Daoy (cell line): ENCODE measurements at regions not wholly inside any gene's neighbourhood (a gene's known extent, or its start where the extent isn't known, plus 50 kb on each side); places are given as distances from the start of the nearest gene placed in this dataset.
"Not testable (repeated sequence)": the region's sequence is repeated elsewhere in the genome, so short reads cannot be mapped to it uniquely, and the experiment has no call there.

Experiments
- DNase-seq: peaks from one replicate; pipeline ENCODE4 v3.0.0-alpha.2; 2015; ENCODE audit warnings: low read depth

GRCh38 chr1:221522529-221522940, 219.4 kb downstream of the DUSP10 start:
- no peak for DNase-seq

DNA sequence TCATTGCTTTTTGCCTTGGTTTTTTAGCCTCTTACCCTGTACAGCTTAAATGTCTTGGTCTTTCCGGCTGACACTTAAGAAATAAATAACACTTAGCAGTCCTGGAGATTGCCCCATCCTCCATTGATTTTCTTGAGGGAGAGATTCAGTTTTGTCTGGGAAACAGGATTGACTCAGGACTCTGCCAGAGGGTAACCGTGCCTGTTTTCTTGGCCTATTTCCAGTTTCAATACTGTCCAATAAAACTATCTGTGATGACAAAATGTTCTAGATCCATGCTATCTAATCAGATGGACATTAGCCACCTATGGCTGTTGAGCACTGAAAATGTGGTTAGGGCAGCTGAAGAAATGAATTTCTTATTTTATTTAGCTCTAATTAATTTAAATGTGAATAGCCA, 216.1 kb downstream of the DUSP10 start:
- no peak for DNase-seq

- no peak for DNase-seq
Measured at GRCh38 chr1:221527302-221527701, 214.6 kb downstream of the DUSP10 start.

DNA sequence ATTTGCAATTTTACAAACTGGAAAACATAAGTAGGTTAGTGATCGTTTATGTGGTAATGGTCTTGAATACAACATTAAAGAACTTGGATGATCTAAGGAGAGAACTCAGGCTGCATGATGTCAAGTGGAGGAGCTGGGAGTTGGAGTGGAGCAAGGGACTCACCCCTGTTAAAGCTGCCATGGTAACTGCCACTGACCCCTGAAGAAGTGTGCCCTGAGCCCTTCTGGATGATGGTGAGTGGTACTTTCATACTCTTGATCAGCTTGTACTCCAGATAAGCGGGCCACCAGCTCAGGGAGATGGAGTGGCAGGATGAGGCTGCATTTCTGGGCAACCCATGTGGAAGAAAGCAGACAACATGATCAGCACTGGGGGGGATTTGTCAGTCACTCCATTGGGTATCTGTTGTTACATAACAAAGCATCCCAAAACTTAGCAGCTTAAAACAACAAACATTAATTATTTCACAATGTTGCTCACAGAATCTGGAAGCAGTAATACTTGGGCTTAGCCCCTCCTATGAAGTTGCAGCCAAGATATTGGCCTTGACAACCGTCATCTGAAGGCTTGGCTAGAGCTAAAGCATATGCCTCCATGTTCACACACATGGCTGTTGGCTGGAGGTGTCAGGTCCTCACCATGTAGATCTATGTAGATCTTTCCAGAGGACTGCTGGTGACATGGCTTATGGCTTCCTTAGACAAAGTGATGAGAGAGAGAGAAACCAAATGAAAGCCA, 213.8 kb downstream of the DUSP10 start:
- DNase-seq, result no peak

- not testable (repeated sequence) for DNase-seq
Measured at GRCh38 chr1:221530159-221530558, 211.7 kb downstream of the DUSP10 start.

DNA sequence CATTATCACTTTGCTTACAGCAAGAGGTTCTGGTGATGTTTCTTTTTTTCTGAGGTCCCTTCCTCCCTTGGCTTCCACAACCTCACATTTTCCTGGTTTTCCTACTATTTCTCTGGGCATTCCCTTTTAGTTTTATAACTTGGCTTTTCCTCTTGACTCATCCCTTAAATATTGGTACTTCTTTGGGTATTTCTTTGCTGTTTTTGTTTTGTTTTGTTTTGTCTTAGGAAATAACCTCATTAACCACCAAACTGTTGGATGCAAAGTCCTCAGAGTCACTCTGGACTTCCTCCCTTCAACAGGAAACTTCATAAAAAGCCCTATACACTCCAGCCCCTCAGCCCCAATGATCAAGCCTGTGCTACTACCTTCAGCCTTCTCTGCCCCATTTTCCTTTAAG, 211.1 kb downstream of the DUSP10 start:
- DNase-seq, result no peak

- DNase-seq, result no peak
Measured at GRCh38 chr1:221532071-221532773, 209.7 kb downstream of the DUSP10 start.

- no peak for DNase-seq
Measured at GRCh38 chr1:221541296-221541695, 200.6 kb downstream of the DUSP10 start.

GRCh38 chr1:221543529-221544120, 198.3 kb downstream of the DUSP10 start:
- DNase-seq, result peak; percentile 14

- DNase-seq, result no peak
Measured at GRCh38 chr1:221548942-221549341, 192.9 kb downstream of the DUSP10 start.

GRCh38 chr1:221549815-221550214, 192.1 kb downstream of the DUSP10 start:
- no peak for DNase-seq

GRCh38 chr1:221552792-221553191, 189.1 kb downstream of the DUSP10 start:
- not testable (repeated sequence) for DNase-seq

DNA sequence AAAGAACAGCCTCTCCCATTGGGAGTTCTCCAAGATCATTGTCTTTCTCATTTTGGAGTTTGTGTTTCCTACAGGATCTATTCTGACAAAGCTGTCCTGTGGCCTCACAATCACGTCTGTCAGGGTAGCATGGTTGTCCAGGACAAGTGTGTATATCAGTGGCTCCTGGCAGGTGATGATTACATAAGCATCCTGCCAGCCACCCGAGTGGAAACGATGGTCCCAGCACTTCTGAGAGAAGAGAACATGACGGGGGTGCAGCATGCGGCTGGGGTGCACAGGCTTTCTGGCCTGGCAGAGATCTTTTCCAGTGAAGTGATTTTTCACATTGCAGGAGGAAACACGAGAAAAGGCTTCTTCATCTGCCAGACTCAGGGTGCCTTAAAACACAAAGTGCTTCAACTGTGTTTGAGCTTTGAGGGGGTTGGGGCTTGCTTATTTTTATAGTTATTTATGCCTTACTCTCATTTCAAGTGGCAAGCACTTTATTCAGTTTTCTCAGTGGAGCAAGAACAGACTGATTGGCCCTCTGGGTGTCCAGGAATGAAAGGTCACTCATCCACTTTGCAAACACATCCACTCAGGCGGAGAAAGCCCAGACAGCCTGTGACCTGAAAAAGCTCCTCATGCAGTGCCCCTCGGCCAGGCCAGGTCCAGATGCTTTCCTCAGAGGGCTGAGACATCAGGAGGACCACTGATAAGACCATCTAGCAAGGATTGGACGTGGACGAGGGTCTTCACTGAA, 186.0 kb downstream of the DUSP10 start:
- DNase-seq, result no peak

- no peak for DNase-seq
Measured at GRCh38 chr1:221556435-221556834, 185.5 kb downstream of the DUSP10 start.

DNA sequence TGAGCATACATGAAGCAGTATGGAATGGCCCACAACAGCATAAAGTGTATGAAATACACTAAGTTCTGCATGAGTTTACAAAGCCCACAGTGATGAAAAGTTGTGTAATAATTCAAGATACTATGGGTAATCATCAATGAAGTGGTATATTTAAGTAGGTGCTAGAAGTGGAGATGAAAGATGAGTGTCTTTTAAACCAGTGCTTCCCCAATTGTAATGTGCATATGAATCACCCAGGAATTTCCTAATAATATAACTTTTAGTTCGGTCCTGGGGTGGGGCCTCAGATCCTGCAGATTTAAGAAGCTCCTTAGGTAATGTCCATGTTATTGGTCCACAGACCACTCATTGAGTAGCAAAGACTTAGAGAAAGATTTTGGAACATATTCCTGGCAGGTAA, 184.9 kb downstream of the DUSP10 start:
- DNase-seq, result no peak

DNA sequence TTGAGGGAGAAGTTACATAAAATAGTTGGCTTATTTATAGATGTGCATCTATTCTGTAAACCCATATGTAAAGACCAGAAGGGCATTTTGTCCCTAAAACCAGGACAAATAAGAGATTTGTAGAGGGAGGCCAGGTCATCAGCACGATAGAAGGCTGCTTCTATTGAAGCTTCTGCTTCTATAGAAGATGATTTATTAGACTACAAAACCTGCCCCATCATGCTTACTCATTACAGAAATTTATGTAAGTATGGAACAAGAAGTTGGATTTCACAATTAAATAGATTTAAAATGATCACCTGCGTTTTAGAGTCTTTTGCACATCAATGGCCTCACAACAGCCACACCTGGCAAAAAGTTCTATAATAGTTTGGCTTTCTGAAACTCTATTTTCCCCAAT, 183.5 kb downstream of the DUSP10 start:
- DNase-seq, result no peak

DNA sequence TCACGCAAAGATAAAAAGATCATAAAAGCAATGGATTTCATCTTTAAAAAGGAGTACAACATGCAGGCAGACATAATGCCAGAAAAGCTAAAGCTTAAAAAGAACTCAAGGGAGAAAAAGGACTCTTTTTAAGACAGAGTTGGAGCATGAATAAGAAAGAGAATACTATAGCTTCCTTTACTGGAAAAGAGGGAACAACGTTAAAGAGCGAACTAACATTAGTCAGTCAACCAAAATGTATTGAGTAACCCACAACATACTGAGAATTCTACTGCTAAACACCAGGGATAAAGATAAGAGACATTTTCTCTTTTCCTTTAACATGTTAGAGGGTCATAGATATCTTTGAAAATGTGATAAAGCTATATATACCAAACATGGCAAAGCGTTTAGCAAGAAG, 182.0 kb downstream of the DUSP10 start:
- no peak for DNase-seq

- no peak for DNase-seq
Measured at GRCh38 chr1:221562542-221563475, 179.1 kb downstream of the DUSP10 start.

DNA sequence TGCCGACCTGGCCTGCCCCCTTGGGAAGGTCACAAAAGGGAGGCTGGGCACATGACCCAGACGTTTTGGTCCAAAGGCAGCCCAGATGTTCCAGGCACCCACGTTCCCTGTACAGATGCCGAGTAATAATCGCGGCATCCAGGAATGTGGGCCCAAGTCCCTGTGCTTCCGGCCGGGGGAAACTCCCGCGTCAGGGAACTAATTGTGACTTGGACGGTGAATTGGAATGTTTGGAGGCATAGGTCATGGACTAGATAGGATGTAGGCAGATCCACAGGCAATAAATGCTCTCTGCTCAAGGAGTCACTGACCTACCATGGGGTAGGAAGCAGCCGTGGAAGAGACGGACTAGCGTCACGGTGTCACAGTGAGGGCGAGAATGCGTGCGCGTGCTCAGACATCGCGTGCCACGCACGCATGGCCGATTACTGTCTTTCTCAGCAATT, 178.4 kb downstream of the DUSP10 start:
- no peak for DNase-seq

GRCh38 chr1:221564891-221565290, 177.0 kb downstream of the DUSP10 start:
- no peak for DNase-seq

DNA sequence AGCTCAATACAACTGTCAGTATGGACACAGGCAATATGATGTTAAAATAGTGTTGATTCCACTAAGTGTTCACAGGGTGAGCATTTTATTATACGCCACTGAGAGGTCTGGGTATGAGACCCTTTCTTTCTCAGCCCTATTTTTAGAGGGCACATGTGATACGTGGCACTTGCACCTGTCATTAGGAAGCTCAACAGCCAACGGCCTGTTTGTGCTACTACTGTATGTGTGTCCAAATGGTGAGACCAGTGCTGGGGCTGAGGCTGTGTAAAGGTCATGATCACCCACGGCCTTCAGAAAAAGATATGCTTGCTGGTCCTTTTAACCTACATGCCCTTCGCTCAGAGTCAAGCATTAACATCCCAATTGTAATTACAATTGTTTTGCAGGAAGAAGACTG, 176.2 kb downstream of the DUSP10 start:
- DNase-seq, result no peak
